Endothelial cell of umbilical vein (primary cell): ENCODE measurements at regions not wholly inside any gene's neighbourhood (a gene's known extent, or its start where the extent isn't known, plus 50 kb on each side); places are given as distances from the start of the nearest gene placed in this dataset.

Source experiments
- BruUV-seq: library from RNA; stranded (reverse); fragments of 400-500 nt; replicated peaks from 2 replicates; lab custom pipeline; 2021; lab: Mats Ljungman, UMichigan
- CTCF ChIA-PET: fragments of 300-600, 350-600 bp; sonication (Branson Sonifier 250); formaldehyde crosslinking; loops from one replicate; lab custom pipeline; 2021; ENCODE audit warnings: antibody characterized with exemption, inconsistent platforms; lab: Charles Lee
- POLR2A ChIA-PET: fragments of 300-600, 350-600 bp; sonication (Branson Sonifier 250); formaldehyde crosslinking; loops from one replicate; lab custom pipeline; 2021; ENCODE audit warnings: antibody characterized with exemption, inconsistent platforms; lab: Charles Lee
- DNase-seq: peaks from one replicate; pipeline ENCODE4 v3.0.0-alpha.2; 2011; ENCODE audit warnings: low read depth, low spot score
- FAIRE-seq: peaks from 2 replicates; lab custom pipeline; 2011; peaks lifted over from hg19 to GRCh38; lab: Jason Lieb, UNC
- H2AFZ ChIP-seq: 2 replicates; pipeline ENCODE4 v1.6.0; 2012; ENCODE audit warnings: low read depth, low read length, control low read depth, inconsistent platforms
- H3K27ac ChIP-seq: 2 replicates; pipeline ENCODE4 v1.5.1; 2011; ENCODE audit warnings: low read depth, mild to moderate bottlenecking, control low read depth, low read length, moderate library complexity; ENCODE audit not compliant: insufficient read depth
- H3K27me3 ChIP-seq, 2 experiments: 2 replicates each; pipeline versions ENCODE4 v1.6.0 to v1.6.1; 2011; ENCODE audit warnings: low read length in 2 of 2, mixed read lengths in 1 of 2; ENCODE audit not compliant: control insufficient read depth in 2 of 2, insufficient read depth in 2 of 2
- H3K36me3 ChIP-seq, 2 experiments: 2 replicates in 1 of 2; 3 replicates in 1 of 2; pipeline ENCODE4 v1.5.1; 2011; ENCODE audit warnings: low read length in 2 of 2, mild to moderate bottlenecking in 1 of 2, moderate library complexity in 1 of 2; ENCODE audit not compliant: control insufficient read depth in 2 of 2, insufficient read depth in 2 of 2; ENCODE audit errors: extremely low read depth in 1 of 2
- H3K4me1 ChIP-seq: 3 replicates; pipeline ENCODE4 v1.5.1; 2011; ENCODE audit warnings: mild to moderate bottlenecking, low read length; ENCODE audit not compliant: control insufficient read depth, insufficient read depth; ENCODE audit errors: extremely low read depth
- H3K4me2 ChIP-seq: 2 replicates; pipeline ENCODE4 v1.6.1; 2011; ENCODE audit warnings: low read length, control low read depth, mixed read lengths; ENCODE audit not compliant: insufficient read depth
- H3K4me3 ChIP-seq, 3 experiments: fragments of 200-600 bp in 1 of 3; sonication (generic), shearing (Covaris generic) in 1 of 3; replicated peaks in 1 of 3; 2 replicates each; pipeline ENCODE4 v1.5.1; 2011 to 2016; ENCODE audit warnings: control low read depth in 3 of 3, low read length in 3 of 3, mild to moderate bottlenecking in 2 of 3, inconsistent platforms in 1 of 3, low read depth in 1 of 3, moderate library complexity in 1 of 3; ENCODE audit not compliant: insufficient read depth in 1 of 3
- H3K79me2 ChIP-seq: 2 replicates; pipeline ENCODE4 v1.6.0; 2012; ENCODE audit warnings: low read length, inconsistent platforms; ENCODE audit not compliant: control insufficient read depth, insufficient read depth
- H3K9ac ChIP-seq: replicated peaks from 2 replicates; pipeline ENCODE3; 2011; ENCODE audit warnings: low read length, control low read depth; ENCODE audit not compliant: insufficient read depth; ENCODE audit errors: extremely low read depth
- H3K9me1 ChIP-seq: replicated peaks from 3 replicates; pipeline ENCODE4 v1.6.0; 2011; ENCODE audit warnings: mild to moderate bottlenecking, low read length; ENCODE audit not compliant: control insufficient read depth, insufficient read depth; ENCODE audit errors: extremely low read depth
- H3K9me3 ChIP-seq: replicated peaks from 2 replicates; pipeline ENCODE4 v1.5.1; 2012; ENCODE audit warnings: low read length, inconsistent platforms; ENCODE audit not compliant: control insufficient read depth, insufficient read depth
- H4K20me1 ChIP-seq: replicated peaks from 2 replicates; pipeline ENCODE3; 2011; ENCODE audit warnings: mild to moderate bottlenecking, low read length; ENCODE audit not compliant: control insufficient read depth, insufficient read depth; ENCODE audit errors: extremely low read depth
- EZH2 ChIP-seq: IDR thresholded peaks from 2 replicates; pipeline ENCODE4 v1.6.1; 2012; ENCODE audit warnings: borderline replicate concordance, low read depth, mild to moderate bottlenecking, moderate library complexity, low read length, inconsistent platforms; ENCODE audit not compliant: severe bottlenecking
- FOS ChIP-seq: IDR thresholded peaks from 2 replicates; pipeline ENCODE4 v1.6.1; 2011; ENCODE audit warnings: mild to moderate bottlenecking, low read length, moderate library complexity, borderline replicate concordance; ENCODE audit not compliant: insufficient read depth
- GATA2 ChIP-seq: IDR thresholded peaks from 2 replicates; pipeline ENCODE4 v1.7.0; 2011; ENCODE audit warnings: low read depth, mild to moderate bottlenecking, moderate library complexity, mixed read lengths, low read length; ENCODE audit not compliant: insufficient read length, insufficient read depth
- JUN ChIP-seq: IDR thresholded peaks from 2 replicates; pipeline ENCODE4 v1.6.1; 2011; ENCODE audit warnings: borderline replicate concordance, low read depth; ENCODE audit not compliant: insufficient read length, insufficient read depth
- MYC ChIP-seq: IDR thresholded peaks from one replicate; pipeline ENCODE4 v1.6.1; 2011; ENCODE audit warnings: mild to moderate bottlenecking, low read depth, low read length
- POLR2A ChIP-seq: IDR thresholded peaks from 2 replicates; pipeline ENCODE4 v1.6.1; 2012; ENCODE audit warnings: low read depth, mild to moderate bottlenecking, control low read depth, low read length
- POLR2AphosphoS5 ChIP-seq: IDR thresholded peaks from 2 replicates; pipeline ENCODE4 v1.6.1; 2012; ENCODE audit warnings: low read depth, mild to moderate bottlenecking, control low read depth, low read length, moderate library complexity; ENCODE audit not compliant: insufficient read depth
- dilution Hi-C: fragments of 300-500 bp; cut with MboI; formaldehyde crosslinking; loops from one replicate; pipeline ENCODE4 v1.15.0; 2019; ENCODE audit warnings: low sequenced_read_pairs; ENCODE audit not compliant: extremely low pct_ligation_motif_present
- intact Hi-C: fragments of 100-400 bp; cut with micrococcal nuclease; formaldehyde crosslinking; loops from one replicate; pipeline ENCODE4 v1.10.0; 2022
- TF ChIP-seq, protein P1 (sequence below), 2 donors: IDR thresholded peaks; 1 replicate in 1 of 2; 2 replicates in 1 of 2; pipeline ENCODE4 v1.5.1; 2011; ENCODE audit warnings: low read length in 2 of 2, mild to moderate bottlenecking in 2 of 2, moderate library complexity in 2 of 2, control low read depth in 1 of 2, inconsistent platforms in 1 of 2, low read depth in 1 of 2; ENCODE audit not compliant: insufficient read depth in 1 of 2; ENCODE audit errors: extremely low read depth in 1 of 2
- TF ChIP-seq, protein P2 (sequence below): IDR thresholded peaks from 2 replicates; pipeline ENCODE4 v1.6.1; 2011; ENCODE audit not compliant: insufficient read depth, insufficient read length

DNA sequence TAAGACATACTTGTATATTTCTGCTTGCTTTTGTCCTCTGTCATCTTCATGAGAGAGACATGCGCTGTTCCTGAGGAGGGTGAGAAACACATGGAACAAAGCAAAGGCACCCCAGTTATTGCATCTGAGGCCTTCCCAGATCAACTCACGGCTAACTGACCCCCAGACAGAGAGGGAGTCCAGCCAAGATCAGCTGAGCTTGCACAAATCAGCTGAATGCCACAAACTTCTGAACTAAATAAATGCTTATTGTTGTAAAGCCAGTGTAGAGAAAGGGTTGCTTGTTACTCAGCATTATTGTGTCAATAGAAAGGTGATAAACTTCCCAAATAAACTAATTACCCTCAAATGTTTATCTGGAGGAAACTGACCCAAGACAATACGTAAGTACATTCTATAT is 163.8 kb downstream of the BTC start:
- dilution Hi-C loops, result no loop called here
- no peak overlapping the region for H3K4me3 ChIP-seq
- DNase-seq (no peak), FAIRE-seq (no peak)
- no peaks in the 10 kb centered on the region for H3K27me3 ChIP-seq
- H3K36me3 ChIP-seq, result no peaks in the 10 kb centered on the region
- ChIA-PET CTCF (interaction anchor here (3.2 to 3.8 kb wide), 2 partner anchors 7 to 40 kb away, joined by 19 to 23 read pairs; no protein-coding TSS in a partner anchor), POLR2A (no interaction called here)
- BruUV-seq, result no TSS peak
- intact Hi-C loops, result loop anchor here (5.0 kb wide), 1 partner anchor 523 kb away; no protein-coding TSS in a partner anchor
- H3K9ac ChIP-seq, result no peak overlapping the region
- peaks cover 59% of the 10 kb centered on the region for H3K4me1 ChIP-seq
- H3K9me1 ChIP-seq, result no peaks in the 10 kb centered on the region
- H3K27ac ChIP-seq, result no peak overlapping the region
- H3K9me3 ChIP-seq, result no peaks in the 10 kb centered on the region
- no peak for TF ChIP-seq POLR2AphosphoS5
- TF ChIP-seq FOS, result no peak
- TF ChIP-seq MYC, result no peak
- no peak for TF ChIP-seq EZH2
- TF ChIP-seq GATA2, result no peak
- TF ChIP-seq, protein P1, sequence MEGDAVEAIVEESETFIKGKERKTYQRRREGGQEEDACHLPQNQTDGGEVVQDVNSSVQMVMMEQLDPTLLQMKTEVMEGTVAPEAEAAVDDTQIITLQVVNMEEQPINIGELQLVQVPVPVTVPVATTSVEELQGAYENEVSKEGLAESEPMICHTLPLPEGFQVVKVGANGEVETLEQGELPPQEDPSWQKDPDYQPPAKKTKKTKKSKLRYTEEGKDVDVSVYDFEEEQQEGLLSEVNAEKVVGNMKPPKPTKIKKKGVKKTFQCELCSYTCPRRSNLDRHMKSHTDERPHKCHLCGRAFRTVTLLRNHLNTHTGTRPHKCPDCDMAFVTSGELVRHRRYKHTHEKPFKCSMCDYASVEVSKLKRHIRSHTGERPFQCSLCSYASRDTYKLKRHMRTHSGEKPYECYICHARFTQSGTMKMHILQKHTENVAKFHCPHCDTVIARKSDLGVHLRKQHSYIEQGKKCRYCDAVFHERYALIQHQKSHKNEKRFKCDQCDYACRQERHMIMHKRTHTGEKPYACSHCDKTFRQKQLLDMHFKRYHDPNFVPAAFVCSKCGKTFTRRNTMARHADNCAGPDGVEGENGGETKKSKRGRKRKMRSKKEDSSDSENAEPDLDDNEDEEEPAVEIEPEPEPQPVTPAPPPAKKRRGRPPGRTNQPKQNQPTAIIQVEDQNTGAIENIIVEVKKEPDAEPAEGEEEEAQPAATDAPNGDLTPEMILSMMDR (IDR thresholded peaks at IDR 0.05; ENCODE audit: extremely low read depth in 1 of 2, insufficient read depth in 1 of 2, low read depth in 1 of 2, low read length in 2 of 2), result no peak
- TF ChIP-seq, protein P2, sequence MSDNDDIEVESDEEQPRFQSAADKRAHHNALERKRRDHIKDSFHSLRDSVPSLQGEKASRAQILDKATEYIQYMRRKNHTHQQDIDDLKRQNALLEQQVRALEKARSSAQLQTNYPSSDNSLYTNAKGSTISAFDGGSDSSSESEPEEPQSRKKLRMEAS, result no peak
- no peak for TF ChIP-seq JUN
- no peak for TF ChIP-seq POLR2A
- H3K79me2 ChIP-seq, result no peaks in the 10 kb centered on the region
- no peak overlapping the region for H2AFZ ChIP-seq
- H4K20me1 ChIP-seq, result no peaks in the 10 kb centered on the region
- H3K4me2 ChIP-seq, result no peak overlapping the region
